DMS114 treated with DMSO at 0.1 percent for 48 hours (cell line): ENCODE measurements at regions not wholly inside any gene's neighbourhood (a gene's known extent, or its start where the extent isn't known, plus 50 kb on each side); places are given as distances from the start of the nearest gene placed in this dataset.
"Not testable (repeated sequence)": the region's sequence is repeated elsewhere in the genome, so short reads cannot be mapped to it uniquely, and the experiment has no call there.

ENCODE experiments used
- DNase-seq: peaks from one replicate; lab custom pipeline; 2025; ENCODE audit not compliant: unreplicated experiment; lab: John Stamatoyannopoulos, UW

GRCh38 chr1:100597061-100597741, 59.3 kb downstream of the GPR88 start:
- no peak for DNase-seq

- no peak for DNase-seq
Measured at GRCh38 chr1:100597784-100598183, 59.8 kb downstream of the GPR88 start.

GRCh38 chr1:100600377-100600776, 62.4 kb downstream of the GPR88 start:
- DNase-seq = not testable (repeated sequence)

- DNase-seq = not testable (repeated sequence)
Measured at GRCh38 chr1:100602028-100602427, 64.1 kb downstream of the GPR88 start.

GRCh38 chr1:100604372-100604771, 66.4 kb downstream of the GPR88 start:
- no peak for DNase-seq

- DNase-seq = peak; percentile 29
Measured at GRCh38 chr1:100606438-100606837, 68.5 kb downstream of the GPR88 start.

- no peak for DNase-seq
Measured at GRCh38 chr1:100607628-100608240, 69.8 kb downstream of the GPR88 start.

- no peak for DNase-seq
Measured at GRCh38 chr1:100609849-100610248, 71.9 kb downstream of the GPR88 start.

GRCh38 chr1:100611086-100611485, 73.1 kb downstream of the GPR88 start:
- no peak for DNase-seq

GRCh38 chr1:100612540-100612939, 74.6 kb downstream of the GPR88 start:
- no peak for DNase-seq

- DNase-seq = no peak
Measured at GRCh38 chr1:100613817-100614559, 76.0 kb downstream of the GPR88 start.

- no peak for DNase-seq
Measured at GRCh38 chr1:100614570-100614969, 76.6 kb downstream of the GPR88 start.

- no peak for DNase-seq
Measured at GRCh38 chr1:100615686-100616085, 77.7 kb downstream of the GPR88 start.

- DNase-seq = no peak
Measured at GRCh38 chr1:100616121-100616621, 78.2 kb downstream of the GPR88 start.

- DNase-seq = no peak
Measured at GRCh38 chr1:100622037-100622436, 84.1 kb downstream of the GPR88 start.

- no peak for DNase-seq
Measured at GRCh38 chr1:100622506-100622905, 84.6 kb downstream of the GPR88 start.

GRCh38 chr1:100622966-100623762, 85.2 kb downstream of the GPR88 start:
- no peak for DNase-seq

- no peak for DNase-seq
Measured at GRCh38 chr1:100624886-100625610, 87.1 kb downstream of the GPR88 start.

GRCh38 chr1:100626397-100626796, 88.5 kb downstream of the GPR88 start:
- DNase-seq = no peak

- DNase-seq = no peak
Measured at GRCh38 chr1:100627054-100627716, 89.2 kb downstream of the GPR88 start.
